HTR-8/SVneo (cell line): ENCODE measurements at regions not wholly inside any gene's neighbourhood (a gene's known extent, or its start where the extent isn't known, plus 50 kb on each side); places are given as distances from the start of the nearest gene placed in this dataset.

Experiments used
- DNase-seq: peaks from one replicate; pipeline ENCODE4 v3.0.0; 2011; ENCODE audit warnings: low spot score, mixed read lengths; ENCODE audit not compliant: insufficient read length
- FAIRE-seq: peaks from 2 replicates; lab custom pipeline; 2011; peaks lifted over from hg19 to GRCh38; lab: Jason Lieb, UNC

DNA sequence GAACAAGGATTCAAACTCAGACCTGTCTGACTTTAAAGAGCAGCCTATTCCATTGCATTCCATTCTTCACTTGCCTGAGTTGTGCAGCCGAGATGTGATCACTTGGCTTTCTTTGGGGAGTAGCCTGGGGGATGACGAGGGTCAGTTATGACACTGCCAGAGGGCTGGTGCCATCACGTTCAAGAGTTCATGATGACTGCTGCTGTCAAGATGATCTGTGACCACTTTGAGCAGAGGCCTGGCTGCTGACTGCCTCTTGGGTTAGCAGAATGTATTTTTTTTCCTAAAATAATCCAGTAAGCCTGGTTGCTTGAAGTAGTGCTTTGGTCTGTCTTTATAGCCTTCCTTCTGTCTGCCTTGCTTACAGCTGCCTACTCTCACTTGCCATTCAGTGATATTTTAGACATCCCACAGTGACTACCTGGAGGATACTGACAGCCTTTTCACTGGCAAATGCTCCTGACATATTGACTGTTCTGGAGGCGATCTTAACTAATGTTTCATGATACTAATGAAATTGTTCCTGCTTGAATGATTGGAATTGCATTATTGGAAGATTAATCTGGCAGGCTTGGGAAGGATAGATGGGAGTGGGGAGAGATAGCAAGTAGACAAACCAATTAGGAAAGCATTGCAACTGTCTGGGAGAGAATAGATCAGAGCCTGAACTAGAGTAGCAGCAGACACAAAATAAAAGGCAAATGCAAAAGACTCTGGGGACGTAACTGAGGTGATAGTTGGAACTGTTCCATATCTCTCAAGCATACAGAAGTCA, 221.6 kb upstream of the LCORL start:
- DNase-seq, result no peak

DNA sequence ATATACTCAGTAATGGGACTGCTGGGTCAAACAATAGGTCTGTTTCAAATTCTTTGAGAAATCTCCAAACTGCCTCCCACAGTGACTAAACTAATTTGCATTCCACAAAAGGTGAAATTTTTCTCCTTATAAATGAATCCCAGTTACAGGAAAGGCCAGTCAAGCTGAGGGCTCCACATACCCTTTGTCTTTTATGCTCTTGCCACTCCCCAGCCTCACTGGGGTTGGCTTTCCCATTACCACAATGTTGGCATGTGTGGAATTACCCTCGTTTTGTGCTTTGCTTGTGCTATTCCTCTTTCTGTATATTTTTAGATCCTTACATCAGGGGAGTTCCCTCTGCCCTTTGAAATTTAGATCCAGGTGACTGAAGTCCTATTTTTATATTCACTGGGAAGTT, 220.2 kb upstream of the LCORL start:
- DNase-seq (no peak), FAIRE-seq (no peak)

More for the DNA sequence above, 221.6 kb upstream of the LCORL start:
- FAIRE-seq, result no peak

DNA sequence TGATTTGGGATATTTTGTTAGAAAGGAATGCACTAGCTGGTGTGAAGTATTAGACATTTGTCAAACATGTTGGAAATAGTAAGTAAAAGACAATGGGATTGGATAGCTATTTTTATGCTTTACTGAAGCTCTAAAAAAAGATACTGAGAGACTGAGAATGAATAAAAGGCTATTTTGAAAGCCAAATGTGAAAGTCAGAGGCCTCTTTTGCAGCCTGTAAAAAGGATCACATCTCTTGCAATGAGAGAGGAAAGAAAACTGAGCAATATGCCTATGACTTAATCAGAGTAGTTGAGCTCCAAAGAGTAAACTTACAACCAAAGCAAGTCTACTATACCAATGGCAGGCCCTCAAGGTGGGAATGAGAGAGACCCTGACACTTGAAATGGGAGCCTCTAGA, 212.6 kb upstream of the LCORL start:
- DNase-seq (no peak), FAIRE-seq (no peak)

DNA sequence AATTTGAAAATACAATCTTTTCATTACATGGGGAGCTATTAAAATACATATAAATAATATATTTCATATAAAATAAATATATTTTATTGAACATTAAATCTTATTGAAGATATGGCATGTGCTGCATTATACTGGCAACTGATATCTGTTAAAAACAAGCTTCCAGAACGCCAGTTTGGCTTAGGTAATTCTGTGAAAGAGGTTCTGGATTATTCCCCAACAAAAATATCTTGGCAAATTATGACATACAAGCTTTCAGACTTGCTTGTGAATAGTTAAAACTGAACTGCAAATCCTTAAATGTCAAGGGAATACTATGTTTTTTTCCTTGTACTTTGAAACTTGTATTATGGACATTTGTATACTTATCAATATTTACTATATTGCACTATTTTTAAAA, 210.2 kb upstream of the LCORL start:
- DNase-seq, result no peak
- FAIRE-seq, result no peak

DNA sequence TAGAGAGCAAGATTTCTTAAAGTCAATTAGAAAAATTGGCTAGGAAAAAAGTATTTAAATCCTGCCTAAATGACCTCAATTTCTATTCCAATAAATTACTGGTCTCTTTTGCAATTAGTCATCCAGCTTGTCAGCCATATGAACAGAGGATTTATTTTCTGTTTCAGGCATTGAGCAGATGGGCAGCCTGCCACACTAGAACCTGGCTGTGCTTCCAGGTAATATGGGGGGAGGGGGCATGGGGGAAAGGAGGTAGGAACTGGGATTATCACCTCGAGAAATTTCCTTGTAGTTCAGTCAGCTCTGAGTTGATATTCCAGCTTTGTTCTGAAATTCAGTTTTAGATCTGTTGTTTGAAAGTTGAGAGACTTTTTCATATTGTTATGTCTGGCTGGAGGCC, 206.3 kb upstream of the LCORL start:
- no peak for FAIRE-seq

DNA sequence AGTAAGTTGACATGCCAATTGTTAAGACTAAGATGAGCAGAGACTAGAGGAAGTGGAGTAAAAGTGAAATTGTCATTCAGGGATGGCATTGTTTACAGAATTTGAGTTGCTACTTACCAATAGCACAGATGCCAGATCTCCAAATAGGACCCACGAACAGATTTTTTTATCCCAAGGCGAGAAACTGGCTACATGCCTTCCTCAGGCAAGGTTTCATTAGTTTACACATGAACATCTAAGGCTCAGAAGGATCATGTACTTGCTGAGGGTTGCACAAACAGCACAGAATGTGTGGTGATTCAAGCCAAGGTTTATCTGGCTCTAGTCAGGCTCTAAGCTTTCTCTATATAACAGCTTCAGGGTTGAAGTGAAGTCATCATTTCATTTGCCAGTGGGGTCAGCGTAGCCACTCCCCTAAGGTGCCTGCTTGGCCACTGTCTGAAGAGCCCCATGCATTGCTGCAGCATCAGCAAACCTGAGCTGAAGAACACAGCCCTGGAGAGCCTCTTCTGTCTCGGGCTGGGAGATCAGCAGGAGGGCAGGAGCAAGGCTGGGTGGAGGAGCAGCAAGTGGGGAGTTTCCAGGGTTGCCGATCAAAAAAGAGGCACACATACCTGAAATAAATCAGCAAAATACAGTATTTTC, 193.0 kb upstream of the LCORL start:
- FAIRE-seq (no peak), DNase-seq (no peak)

More for the DNA sequence above, 206.3 kb upstream of the LCORL start:
- no peak for DNase-seq

DNA sequence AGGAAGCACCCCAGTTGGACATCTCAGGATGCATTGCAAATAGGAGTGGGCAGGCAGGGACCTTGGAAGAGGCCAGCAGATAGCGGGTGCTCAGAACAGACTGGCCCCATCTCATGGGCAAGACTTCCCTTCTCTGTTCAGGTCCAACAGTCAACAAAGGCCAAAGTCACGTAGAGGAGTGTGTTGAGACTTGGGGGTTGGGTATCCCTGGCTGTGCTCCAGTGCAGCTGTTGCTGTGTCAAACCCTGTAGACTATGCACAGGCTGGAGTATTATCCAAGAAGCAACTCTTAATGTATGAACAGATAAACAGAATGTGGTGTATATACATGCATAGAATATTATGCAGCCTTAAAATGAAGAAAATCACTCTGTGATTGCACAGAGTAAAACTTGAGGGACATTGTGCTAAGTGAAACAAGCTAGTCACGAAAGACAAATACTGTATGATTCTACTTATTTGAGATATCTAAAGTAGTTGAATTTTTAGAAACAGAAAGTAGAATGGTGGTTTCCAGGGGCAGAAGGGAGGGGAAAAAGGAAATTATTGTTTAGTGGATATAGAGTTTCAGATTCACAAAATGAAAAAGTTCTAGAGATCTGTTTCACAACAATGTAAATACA, 192.1 kb upstream of the LCORL start:
- DNase-seq, result no peak
- no peak for FAIRE-seq

DNA sequence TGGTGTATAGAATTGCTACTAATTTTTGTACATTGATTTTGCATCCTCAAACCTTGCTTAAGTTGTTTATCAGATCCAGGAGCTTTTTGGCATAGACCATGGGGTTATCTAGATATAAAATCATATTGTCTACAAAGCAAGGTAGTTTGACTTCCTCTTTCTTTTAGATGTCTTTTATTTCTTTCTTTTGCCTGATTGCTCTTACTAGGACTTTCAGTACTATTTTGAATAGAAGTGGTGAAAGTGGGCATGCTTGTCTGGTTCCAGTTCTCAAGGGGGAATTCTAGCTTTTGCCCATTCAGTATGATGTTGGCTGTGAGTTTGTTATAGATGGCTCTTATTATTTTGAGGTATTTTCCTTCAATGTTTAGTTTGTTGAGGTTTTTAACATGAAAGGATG, 187.9 kb upstream of the LCORL start:
- FAIRE-seq, result no peak
- DNase-seq, result no peak

DNA sequence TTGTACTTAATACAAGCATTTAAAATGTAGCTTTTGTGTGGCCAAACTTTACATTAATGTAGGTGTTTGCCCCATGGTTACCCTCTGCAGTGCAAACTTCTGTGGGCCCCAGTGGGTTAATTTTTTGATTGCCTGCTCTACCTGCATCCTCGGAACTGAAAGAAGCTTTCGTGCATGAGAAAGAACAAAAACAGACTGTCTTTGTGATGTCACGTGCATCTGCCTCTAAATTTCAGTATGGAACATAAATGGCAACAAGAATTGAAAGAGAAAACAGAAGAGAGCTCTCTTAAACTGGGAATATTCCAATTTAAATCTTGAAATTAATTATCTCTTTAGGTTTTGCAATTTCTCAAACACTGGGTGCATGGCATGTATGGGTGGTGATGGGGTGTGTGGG, 182.4 kb upstream of the LCORL start:
- DNase-seq, result no peak
- no peak for FAIRE-seq

DNA sequence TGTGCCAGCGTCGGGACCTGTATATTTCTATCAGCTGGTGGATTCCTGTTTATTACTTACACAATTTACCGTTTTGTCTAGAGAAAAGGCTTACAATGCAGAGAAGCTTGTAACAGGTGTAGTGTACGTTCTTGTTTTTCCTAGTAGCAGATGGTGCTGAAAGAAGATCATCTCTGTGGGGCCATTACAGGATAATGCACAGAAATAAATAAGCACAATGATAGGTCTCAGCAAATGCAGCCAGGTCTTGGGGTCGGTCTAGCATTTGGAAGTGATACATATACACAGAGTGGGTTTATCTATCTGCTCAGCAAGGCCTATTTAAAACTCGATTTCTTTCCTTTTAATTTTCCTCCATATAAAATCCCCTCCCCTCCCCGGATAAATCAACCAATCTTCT, 180.9 kb upstream of the LCORL start:
- FAIRE-seq (no peak), DNase-seq (no peak)

DNA sequence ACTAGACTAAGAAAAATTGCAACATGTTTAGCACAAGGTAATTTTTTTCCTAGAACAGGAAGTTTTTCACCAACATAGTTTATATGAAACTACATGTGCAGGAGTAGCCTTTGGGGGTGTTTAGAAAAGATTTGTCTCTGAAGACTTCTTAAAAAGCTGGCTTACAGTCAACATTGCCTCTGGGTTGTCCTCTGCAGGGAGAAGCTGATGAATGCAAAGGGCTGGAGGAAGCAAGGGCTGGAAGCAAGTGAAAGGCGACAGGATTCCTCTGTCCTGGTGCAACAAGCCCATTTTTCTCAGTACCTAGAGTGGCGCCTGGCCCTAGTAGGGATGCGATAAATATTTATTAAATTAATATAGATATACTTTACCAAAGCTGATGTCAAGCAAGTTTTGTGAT, 180.3 kb upstream of the LCORL start:
- DNase-seq (no peak), FAIRE-seq (no peak)

DNA sequence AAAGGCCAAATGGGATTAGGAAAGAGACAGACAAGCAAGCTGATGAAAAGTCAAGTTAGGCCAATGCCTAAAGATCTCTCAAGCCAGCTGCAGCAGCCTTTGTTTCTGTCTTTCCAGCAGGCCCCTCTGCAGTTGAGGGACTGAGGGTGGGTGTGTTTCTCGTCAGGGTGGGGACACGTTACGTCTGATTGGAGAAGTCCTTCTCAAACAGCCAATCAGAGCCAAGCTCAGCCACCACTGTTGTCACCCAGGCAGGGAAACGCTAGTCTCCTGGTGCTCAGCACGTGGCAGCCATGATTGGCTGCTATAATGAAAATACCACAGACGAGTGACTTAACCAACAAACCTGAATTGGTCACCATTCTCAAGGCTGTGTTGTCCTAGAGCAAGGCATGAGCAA, 177.1 kb upstream of the LCORL start:
- DNase-seq, result no peak
- no peak for FAIRE-seq

DNA sequence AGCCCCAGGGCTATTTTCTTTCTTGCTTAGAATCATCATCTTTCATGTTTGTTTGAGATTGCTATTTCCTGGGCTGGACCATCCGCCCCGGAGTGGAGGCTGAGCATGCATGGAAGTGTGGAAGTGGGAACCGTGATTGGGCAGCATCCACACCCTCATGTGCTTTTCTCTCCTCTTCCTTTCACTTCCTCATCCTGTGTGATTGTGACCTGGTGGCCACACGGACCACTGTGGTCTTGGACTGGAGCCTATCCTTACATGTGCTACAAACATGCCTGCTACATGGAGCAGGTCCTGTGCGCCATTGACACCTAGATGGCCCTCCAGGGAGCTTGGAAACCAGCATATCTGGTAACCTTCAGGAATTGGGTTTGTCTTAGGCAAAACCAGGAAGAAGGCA, 175.9 kb upstream of the LCORL start:
- DNase-seq (no peak), FAIRE-seq (no peak)

DNA sequence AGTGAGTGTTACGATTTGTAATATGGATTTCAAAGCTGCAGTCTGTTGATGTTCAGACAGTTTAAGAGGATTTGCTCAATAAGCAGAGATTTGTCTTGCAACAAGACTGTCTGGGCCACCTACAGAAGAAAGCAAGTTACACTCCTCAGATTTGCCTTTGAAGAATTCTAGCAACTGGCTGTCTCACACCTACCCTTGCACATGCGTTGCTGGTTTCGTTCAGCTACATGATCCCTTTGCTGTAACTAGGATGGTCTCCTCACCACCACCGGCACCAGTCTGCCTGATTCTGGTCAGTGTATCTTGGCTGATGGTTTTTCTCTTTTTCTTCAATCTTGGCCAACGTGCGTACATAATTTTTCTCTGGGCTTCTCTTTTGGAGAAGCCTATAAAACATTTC, 172.7 kb upstream of the LCORL start:
- no peak for FAIRE-seq
- no peak for DNase-seq

DNA sequence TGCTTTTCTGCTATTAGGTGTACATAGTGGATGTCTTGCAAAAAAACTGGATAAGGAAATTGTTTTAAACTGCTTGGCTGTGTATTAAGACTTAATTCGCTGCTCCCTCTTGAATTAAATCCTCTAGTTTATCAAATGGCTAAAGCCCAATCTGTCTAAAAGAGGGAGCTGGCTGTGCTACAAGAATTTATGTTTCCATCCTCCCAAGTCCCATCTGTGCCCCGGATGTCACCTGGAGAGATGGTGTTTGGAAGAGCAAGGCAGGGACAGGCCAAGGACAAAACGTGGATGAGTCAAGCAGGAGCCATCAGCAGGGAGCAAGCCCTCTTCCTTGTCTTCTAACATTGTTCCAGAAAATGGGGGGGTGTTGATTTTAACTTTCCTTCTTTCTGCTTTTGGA, 171.3 kb upstream of the LCORL start:
- no peak for DNase-seq
- FAIRE-seq, result no peak

DNA sequence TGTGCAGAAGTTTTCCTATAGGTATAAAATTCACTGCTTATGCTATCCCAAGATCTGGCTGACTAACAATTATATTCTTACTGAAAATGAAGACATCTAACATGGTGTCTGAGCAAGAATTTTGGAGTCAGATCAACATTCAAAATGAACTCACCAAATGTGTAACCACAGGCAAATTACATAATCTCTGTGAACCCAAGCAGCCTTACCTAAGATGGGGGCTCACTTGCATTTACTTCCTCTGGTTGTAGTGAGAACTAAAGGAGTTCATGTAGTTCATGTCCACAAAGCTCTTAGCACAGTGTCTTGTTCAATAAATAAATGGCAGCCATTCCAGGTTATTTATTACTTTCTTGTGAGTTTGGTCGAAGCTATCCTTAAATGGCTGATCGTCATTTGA, 163.9 kb upstream of the LCORL start:
- no peak for DNase-seq
- no peak for FAIRE-seq

DNA sequence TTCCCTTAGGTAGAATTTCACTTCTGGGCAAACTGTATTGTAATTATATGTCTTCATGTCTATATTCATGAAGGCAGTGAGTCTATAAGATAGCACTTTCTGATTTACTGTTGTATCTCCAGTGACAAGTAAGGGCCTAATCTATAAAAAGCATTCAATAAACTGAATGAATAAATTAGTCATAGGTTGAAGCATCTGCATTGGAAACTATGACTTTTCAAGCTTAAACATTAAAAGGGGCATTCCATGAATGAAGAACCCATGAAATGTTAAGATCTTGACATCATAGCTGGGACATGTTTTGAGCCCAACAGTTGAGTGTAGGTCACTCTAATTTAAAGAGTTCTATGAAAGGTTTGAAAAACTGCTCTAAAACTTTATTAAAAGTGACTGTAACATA, 159.3 kb upstream of the LCORL start:
- FAIRE-seq, result no peak
- no peak for DNase-seq

DNA sequence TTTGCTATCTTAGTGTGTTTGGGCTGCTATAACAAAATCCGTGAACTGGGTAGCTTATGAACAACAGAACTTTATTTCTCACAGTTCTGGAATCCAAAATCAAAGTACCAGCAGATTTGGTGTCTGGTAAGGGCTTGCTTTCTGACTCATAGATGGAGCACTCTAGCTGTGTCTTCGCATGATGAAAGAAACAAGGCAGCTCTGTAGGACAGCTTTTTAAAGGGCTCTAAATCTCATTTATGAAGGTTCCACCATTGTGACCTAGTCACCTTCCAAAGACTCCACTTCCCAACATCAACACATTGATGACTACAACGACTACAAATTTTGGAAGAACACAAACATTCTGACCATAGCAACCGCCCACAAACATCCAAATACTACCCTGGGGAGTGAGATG, 158.6 kb upstream of the LCORL start:
- no peak for DNase-seq
- FAIRE-seq, result no peak

DNA sequence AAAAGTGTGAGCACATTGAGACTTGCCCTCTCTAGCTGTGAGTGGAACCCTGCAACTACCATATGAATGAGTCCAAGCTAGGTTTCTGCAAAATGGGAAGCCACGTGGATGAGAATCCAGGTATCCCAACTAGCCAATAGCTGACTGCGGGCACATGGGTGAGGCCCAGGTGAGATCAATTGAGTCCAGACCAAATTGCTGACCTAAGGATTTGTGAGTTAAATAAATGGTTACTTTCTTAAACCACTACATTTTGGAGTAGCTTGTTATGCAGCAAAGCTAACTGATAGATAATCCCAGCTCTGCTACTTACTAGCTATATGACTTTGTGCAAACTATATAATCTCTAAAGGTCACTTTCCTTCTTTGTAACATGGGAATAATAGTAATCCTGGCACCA, 150.3 kb upstream of the LCORL start:
- DNase-seq (no peak), FAIRE-seq (no peak)

DNA sequence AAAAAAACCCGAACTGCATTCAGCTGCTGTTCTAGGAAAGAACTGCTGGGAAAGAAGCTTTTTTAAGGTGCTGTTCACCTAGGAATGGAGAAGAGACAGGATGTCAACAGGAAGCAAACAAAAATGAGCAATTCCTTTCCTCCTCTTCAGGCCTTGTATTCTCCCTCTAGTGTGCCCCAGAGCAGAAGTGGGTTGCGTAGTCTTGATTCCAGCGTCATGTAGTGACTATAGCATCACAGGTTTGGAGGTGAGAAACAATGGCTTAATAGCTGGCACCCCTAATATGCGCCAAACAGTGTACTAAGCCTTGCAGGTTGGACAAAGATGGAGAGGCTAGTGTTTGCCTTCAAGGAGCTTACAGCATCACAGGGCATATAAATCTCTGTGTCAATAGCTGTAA, 146.3 kb upstream of the LCORL start:
- no peak for DNase-seq

DNA sequence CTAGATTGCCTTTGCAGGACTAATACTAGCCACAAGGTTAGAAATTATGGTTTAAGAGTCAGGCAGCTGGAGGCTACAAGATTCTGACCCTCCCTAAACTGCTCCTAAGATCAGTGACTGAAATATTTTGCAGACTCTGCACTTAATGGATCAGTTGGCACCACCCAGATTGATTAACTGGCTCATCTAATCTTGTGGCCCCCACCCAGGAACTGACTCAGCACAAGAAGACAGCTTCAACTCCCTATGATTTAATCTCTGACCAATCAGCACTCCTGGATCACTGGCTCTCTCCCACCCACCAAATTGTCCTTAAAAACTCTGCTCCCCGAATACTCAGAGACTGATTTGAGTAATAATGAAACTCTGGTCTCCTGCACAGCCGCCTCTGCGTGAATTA, 145.4 kb upstream of the LCORL start:
- FAIRE-seq (no peak), DNase-seq (no peak)

More for the DNA sequence above, 146.3 kb upstream of the LCORL start:
- FAIRE-seq, result no peak

DNA sequence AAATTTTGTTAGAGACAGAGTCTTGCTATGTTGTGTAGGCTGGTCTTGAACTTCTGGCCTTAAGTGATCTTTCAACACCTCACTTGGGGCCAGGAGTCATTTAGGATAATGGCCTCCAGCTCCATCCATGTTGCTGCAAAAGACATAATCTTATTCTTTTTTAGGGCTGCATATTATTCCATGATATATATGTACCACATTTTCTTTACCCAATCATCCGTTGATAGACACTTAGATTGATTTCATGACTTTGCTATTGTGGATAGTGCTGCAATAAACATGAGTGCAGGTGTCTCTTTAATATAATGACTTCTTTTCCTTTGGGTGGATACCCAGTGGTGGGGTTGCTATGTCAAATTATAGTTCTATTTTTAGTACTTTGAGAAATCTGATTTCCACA, 140.9 kb upstream of the LCORL start:
- FAIRE-seq (no peak), DNase-seq (no peak)
